HG03196 (cell line): ENCODE measurements at regions not wholly inside any gene's neighbourhood (a gene's known extent, or its start where the extent isn't known, plus 50 kb on each side); places are given as distances from the start of the nearest gene placed in this dataset.
"Not testable (repeated sequence)": the region's sequence is repeated elsewhere in the genome, so short reads cannot be mapped to it uniquely, and the experiment has no call there.

Experiments
- ATAC-seq: cut with Tn5 transposase; IDR thresholded peaks from one replicate; pipeline ENCODE4 v1.9.1; 2021; ENCODE audit not compliant: unreplicated experiment

DNA sequence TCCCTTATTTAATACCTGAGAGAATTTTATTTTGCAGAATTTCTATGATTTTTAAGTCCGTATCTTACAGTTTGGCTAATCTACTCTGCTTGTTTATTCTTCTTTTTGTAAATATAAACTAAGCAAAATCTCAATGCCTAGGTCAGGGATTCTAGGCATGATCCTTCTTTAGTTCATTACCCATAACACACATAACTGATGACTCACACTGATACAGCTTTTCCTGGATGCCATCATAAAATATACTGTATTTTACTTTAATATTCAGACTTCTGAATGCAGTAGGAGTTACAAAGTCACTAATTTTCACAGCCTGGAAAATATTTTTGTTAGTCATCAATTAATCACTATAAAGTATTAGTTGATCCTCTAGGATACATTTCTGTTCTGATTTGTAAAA, 898.2 kb upstream of the RAG2 start:
- ATAC-seq: no peak

DNA sequence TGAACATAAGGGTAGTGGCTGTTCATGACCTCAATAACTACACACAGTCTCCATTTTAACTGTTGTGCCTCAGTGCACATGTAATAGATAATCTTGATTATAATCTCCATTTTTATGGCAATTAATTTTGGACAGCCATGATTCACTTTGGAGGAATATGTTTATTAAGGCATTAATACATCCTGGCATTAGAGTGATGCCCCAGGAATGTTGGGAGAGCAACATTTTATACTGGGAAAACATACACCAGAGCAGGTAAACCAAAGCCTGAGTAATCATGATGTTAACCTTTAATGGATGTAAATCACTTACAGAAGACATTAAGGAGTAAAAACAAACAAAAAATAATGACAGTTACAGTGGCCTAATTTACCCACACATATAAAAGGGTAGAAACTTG, 886.3 kb upstream of the RAG2 start:
- no peak for ATAC-seq

DNA sequence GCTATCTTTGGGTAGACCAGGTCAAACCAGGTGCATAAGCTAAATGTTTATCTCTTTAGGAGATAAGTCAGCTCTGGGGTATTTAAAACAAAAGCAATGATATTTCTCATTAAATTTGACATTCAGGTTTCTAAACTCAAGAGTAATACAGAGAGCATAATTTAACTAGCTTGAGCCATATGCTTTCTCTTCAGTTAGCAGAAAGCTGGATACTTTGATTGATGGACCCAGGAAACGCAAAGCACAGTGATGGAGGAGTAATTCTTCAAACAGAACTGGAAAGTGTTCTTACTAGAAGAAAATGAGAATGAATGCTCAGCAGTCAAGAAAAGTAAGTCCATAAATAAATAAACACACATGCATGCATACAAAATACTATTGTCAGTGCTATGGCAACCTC, 885.7 kb upstream of the RAG2 start:
- ATAC-seq: no peak

DNA sequence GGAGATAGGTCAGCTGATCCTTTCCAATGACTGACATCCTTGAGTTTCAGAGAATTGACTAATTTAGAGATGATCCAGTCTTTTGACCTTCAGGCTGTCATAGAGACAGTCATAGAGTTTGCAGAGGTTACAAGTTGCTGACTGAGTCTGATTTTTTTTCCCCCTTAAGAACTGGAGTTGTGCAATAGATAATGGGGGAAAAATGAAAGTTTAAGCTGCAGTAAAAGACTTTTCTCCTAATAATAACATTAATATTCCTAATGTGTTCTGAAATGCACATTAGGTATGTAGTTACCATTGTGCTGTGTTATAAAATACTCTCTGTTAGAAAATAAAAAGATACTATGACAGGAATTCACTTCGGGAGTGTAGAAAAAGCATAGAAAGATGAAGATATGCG, 876.9 kb upstream of the RAG2 start:
- ATAC-seq: no peak

- ATAC-seq: no peak
These were observed 870.3 kb upstream of the RAG2 start for GRCh38 chr11:37468344-37468743.

- ATAC-seq: no peak
These were observed 867.2 kb upstream of the RAG2 start for GRCh38 chr11:37465221-37465620.

DNA sequence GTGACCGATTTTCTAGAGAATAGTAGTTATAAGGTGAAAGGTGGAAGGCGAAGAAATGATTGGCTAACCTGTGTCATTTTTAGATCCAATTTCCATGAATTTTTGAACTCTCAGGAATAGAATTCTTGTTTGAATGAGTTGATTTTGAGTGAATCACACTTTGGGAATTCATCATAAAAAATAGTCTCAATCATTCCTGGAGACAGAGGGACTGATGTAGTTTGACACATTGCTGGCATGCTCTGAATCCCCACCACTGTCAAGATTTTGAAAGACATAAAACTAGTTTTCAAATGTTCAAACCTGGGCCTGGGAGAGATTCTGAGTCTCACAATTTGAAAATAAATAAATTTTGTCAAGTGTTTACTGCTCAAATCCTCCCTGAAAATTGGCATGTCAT, 861.4 kb upstream of the RAG2 start:
- ATAC-seq: no peak

- ATAC-seq: no peak
These were observed 858.7 kb upstream of the RAG2 start for GRCh38 chr11:37456746-37457145.

GRCh38 chr11:37451903-37452302, 853.9 kb upstream of the RAG2 start:
- ATAC-seq: no peak

DNA sequence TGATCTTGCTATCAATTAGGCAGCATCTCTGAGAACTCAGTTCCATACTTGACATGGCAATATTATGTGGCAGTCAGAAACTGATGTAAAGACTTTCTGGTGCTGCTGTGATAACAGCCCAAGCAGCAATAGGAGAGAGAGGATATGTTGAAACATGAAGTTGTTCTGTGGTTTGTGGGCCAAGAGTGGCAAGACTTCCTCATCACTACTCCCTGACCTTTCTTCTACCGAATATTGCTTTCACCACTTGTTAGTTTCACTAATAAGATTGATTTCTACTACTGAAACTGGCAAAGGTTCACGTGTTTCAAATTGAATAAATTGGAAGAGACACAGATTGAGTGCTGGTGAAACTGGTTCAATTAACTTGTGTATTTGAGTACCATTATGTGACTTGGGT, 852.6 kb upstream of the RAG2 start:
- no peak for ATAC-seq

- ATAC-seq: no peak
These were observed 851.1 kb upstream of the RAG2 start for GRCh38 chr11:37449146-37449545.

GRCh38 chr11:37442576-37442975, 844.5 kb upstream of the RAG2 start:
- no peak for ATAC-seq

- ATAC-seq: not testable (repeated sequence)
These were observed 833.7 kb upstream of the RAG2 start for GRCh38 chr11:37431633-37432230.

GRCh38 chr11:37430966-37431632, 833.1 kb upstream of the RAG2 start:
- not testable (repeated sequence) for ATAC-seq

- ATAC-seq: no peak
These were observed 824.5 kb upstream of the RAG2 start for GRCh38 chr11:37422511-37422910.

DNA sequence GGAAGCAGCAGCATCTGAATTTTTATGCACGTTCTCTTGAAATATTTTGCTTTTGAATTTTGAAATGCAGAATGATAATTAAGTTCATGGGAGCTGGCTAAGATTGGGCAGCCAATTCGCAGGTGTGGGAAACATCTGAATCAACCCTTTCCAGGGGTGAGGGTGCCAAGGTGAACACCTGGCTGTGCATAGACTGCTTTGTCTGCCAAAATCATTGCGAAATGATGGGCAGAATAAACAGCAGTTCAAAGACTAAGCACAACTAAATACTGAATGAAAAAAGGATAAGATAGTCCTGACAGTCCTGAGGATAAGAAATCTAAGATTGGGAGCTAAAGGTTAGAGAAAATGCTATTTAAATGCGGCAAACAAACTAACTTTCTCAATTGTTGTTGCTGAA, 813.3 kb upstream of the RAG2 start:
- ATAC-seq: no peak

DNA sequence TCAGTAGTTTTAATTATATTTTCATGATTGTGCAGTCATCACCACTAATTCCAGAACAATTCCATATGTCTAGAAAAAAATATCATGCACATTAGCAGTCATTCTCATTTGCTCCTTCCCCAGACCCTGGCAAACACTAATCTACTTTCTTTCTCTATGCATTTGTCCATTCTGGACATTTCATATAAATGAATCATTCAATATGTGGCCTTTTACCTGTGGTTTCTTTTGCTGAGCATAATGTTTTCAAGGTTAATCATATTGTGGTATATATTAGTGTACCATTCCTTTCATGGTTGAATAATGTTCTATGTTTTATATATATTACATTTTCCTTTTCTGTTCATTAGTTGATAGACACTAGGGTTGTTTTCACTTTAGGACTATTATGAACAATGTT, 811.1 kb upstream of the RAG2 start:
- no peak for ATAC-seq

- no peak for ATAC-seq
These were observed 809.4 kb upstream of the RAG2 start for GRCh38 chr11:37407461-37407860.

- no peak for ATAC-seq
These were observed 808.6 kb upstream of the RAG2 start for GRCh38 chr11:37406651-37407050.

- ATAC-seq: no peak
These were observed 806.2 kb upstream of the RAG2 start for GRCh38 chr11:37404231-37404630.

DNA sequence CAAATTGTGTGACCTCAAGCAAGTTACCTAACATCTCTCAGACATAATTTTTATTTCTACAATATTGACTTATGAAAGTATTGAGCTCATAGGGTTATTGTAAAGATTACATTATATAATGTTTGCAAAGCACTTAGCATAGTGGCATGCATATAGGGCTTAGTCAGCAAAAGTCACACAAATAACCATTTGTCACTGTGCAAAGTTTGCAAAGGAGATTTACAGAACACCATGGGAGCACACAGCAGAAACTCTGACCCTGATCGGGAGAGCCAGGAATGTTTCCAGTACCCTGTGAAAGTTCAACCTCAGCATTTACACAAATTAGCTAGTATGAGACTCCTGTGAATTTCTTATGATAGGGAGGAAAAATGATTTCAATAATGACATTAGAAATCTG, 804.6 kb upstream of the RAG2 start:
- ATAC-seq: no peak

DNA sequence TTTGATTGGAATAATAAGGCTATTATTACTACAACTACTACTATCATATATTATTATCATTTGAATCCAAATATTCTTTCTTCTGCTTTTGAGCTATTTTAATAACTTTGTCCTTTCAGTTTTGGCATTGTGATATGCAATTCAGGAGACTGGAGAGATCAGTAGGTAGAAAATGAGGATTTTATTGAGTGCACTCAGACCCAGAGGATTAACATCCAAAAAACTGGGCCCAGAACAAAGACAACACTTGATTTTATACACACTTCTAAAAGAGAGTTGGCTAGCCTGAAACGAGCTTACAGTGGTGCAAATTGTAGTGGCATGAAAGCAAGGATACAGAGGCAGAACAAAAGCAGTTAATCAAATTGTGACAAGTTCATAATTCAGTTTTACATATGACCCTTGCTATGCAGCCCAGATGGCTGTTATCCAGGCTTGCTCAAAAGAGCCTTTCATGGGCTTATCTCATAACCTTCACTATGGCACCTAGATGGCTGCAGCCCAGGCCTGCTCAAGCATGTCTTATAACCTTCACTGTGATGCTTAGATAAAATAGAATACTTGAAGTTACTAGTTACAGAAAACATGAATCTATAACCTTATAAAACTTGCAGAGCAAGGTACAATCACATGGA, 796.3 kb upstream of the RAG2 start:
- ATAC-seq: no peak

- no peak for ATAC-seq
These were observed 793.6 kb upstream of the RAG2 start for GRCh38 chr11:37391615-37392014.
